ENCODE measurements at regions not wholly inside any gene's neighbourhood (a gene's known extent, or its start where the extent isn't known, plus 50 kb on each side); places are given as distances from the start of the nearest gene placed in this dataset.

DNA sequence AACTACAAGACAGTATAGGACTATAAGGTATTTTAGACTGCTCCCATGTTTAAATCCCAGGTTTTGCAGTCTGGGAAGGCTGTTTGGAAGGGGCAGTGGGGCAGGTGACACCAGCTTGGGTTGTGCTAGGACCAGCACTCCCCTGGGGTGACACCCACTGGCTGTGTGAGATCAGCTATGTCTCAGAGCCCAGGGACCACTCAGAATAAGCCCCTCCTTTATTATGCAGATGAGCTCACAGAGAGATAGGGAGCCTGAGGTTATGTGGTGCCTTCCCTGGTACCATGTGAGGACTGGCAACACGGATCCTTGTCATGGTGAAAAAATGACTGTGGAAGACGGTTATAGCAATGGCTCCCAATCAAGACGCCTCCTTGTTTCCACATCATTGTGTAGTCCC is 71.0 kb downstream of the NENF start:
- TF ChIP-seq, protein P1, sequence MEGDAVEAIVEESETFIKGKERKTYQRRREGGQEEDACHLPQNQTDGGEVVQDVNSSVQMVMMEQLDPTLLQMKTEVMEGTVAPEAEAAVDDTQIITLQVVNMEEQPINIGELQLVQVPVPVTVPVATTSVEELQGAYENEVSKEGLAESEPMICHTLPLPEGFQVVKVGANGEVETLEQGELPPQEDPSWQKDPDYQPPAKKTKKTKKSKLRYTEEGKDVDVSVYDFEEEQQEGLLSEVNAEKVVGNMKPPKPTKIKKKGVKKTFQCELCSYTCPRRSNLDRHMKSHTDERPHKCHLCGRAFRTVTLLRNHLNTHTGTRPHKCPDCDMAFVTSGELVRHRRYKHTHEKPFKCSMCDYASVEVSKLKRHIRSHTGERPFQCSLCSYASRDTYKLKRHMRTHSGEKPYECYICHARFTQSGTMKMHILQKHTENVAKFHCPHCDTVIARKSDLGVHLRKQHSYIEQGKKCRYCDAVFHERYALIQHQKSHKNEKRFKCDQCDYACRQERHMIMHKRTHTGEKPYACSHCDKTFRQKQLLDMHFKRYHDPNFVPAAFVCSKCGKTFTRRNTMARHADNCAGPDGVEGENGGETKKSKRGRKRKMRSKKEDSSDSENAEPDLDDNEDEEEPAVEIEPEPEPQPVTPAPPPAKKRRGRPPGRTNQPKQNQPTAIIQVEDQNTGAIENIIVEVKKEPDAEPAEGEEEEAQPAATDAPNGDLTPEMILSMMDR (conservative IDR thresholded peaks at IDR 0.05; ENCODE audit: low read depth, low read length) = no peak
- no peak overlapping the region for H3K4me3 ChIP-seq (ENCODE audit: low read depth, low read length)
- no peak for DNase-seq (ENCODE audit: low read depth)

DNA sequence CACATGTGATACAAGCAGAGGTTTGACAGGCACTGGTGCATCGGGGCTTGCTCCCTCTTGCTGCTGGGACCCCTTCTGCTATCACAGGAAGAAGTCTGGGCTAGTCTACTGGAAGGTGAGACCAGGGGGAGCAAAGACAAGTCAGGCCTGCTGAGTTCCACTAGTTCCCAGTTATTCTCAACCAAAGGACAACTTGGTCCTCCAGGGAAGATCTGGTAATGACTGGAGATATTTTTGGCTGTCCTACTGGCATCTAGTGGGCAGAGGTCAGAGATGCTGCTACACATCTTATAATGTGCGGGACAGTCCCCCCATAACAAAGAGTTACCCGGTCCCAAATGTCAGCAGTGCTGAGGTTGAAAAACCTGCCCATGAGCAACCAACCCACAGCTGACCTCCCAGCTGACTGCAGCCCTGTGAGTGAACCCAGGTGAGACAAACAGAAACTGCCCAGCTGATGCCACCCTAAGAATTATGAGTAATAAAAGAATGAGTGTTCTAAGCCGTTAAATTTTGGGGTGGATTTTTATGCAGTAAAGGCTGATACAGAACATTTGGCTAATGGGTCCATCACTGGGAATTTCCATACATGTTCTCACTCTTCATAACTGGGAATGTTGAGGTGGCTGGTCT is 71.6 kb downstream of the NENF start:
- no peak for DNase-seq (ENCODE audit: low read depth)
- no peak overlapping the region for H3K4me3 ChIP-seq (ENCODE audit: low read depth, low read length)
- TF ChIP-seq, protein P1 (conservative IDR thresholded peaks at IDR 0.05; ENCODE audit: low read depth, low read length) = no peak

DNA sequence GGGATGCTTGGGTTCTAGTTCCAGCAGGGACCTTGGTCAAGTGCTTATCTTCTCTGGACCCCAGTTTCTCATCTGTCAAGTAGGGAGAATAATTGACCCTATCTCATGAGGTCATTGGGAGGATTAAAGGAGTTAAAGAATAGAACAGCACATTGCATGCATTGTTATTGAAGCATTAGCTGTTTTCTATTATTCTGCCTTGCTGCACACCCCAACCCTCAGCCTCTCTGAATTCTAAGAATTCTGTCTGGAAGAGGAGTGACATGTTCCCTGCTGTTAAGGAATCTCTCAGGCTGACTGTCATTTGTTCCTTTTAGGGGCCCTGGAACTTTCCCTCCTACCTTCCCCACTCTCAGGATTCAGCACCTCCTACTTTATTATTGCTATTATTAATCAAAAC is 73.9 kb downstream of the NENF start:
- no peak overlapping the region for H3K4me3 ChIP-seq (ENCODE audit: low read depth, low read length)
- DNase-seq (ENCODE audit: low read depth) = no peak
- TF ChIP-seq, protein P1 (conservative IDR thresholded peaks at IDR 0.05; ENCODE audit: low read depth, low read length) = no peak

DNA sequence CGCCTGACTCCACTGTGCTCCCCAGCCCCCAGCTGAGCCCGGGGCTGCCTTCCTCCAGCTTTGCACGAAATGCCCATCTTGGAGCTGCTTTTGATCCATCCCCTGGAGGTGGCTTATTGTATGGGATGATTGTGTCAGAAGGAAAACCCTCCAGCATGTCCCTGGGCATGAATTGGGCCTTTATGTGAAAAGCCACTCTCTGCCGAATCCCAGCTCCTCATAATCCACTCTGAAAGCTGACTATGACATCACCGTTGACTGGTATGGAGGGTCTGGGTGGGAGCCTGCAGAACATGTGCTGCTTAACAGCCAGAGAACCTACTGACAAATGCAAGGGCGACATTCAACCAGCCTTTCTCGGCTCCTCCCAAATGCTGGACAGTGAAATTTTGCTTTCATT is 74.6 kb downstream of the NENF start:
- no peak overlapping the region for H3K4me3 ChIP-seq (ENCODE audit: low read depth, low read length)
- DNase-seq (ENCODE audit: low read depth) = no peak
- TF ChIP-seq, protein P1 (conservative IDR thresholded peaks at IDR 0.05; ENCODE audit: low read depth, low read length) = no peak

DNA sequence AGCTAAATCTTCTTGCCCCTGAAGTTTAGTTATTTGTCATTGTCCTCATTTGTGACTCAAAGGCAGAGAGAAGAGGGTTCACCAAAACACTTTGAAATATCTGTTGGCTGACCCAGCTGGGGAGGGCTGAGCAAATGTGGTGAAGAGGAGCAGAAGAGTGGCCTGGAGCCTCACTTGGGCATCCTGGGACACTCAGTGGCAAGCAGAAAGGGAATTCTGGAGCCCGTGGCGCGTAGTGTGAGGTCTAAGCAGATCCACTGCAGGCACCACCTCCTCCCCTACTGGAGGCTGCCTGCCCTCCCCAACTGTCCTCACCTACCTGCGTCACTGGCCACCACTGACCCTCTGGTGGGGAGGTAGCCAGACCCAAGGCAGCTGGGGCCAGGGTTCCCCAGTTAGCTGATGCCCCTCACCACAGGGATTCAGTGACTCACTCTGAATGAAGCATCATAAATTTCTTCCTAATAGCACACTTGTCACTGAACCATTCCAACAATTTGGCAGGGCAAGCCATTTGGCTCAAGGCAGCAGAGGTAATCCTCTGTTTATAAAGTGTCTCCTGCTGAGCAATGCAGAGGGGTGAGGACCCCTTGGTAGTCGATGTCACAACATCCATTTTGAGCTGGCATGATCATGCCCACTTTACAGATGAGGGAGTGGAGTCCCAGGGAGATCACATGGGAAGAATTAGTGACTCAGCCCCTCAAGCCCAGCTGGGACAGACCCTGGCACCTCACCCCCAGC is 80.3 kb downstream of the NENF start:
- TF ChIP-seq, protein P1 (conservative IDR thresholded peaks at IDR 0.05; ENCODE audit: low read depth, low read length) = no peak
- no peak for DNase-seq (ENCODE audit: low read depth)
- no peak overlapping the region for H3K4me3 ChIP-seq (ENCODE audit: low read depth, low read length)

DNA sequence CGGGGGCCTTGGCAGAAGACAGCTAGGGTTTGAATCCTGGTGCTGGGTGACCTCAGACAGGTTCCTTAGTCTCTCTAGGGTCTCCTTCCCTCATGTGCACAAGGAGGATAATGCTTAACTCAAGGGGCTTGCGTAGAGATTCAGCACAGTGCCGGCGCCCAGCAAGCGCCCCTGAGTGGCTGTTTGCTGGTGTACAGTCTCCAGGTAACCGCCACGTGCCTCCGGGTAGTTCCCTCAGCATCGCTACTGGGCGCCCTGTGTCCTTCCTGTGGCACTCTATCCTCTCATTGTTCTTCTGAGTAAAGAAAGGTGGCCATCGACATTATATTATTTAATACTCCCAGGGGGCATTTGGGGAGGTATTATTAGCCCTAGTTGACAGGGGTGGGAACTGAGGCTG is 80.9 kb downstream of the NENF start:
- TF ChIP-seq, protein P1 (conservative IDR thresholded peaks at IDR 0.05; ENCODE audit: low read depth, low read length) = no peak
- no peak for DNase-seq (ENCODE audit: low read depth)
- no peak overlapping the region for H3K4me3 ChIP-seq (ENCODE audit: low read depth, low read length)
